ENCODE measurements at regions not wholly inside any gene's neighbourhood (a gene's known extent, or its start where the extent isn't known, plus 50 kb on each side); places are given as distances from the start of the nearest gene placed in this dataset.

GRCh38 chr7:157061979-157062378 is 51.5 kb upstream of the MNX1 start:
- intact Hi-C loops (cut with micrococcal nuclease; ENCODE audit: unreplicated experiment): no loop called here
- POLR2A ChIA-PET (ENCODE audit: unreplicated experiment): no interaction called here

DNA sequence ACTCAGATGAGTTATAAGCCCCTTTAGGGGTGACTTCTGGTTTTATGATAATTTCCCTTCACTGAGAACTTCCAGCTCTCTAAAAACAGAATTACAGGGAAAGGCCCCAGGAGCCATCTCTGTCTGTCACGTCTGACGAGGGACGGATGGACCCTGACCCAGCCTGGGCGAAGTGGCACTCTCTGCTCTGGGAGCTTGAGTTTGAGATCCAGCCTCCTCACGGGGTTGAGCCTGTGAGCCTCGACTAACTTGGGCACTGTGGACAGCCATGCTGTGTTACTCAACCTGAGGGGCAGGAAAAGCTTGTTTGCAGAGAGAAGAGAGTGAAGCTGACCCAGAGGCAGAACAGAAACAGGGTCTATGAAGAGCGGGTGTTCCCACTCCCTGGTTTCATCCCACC is 54.6 kb upstream of the MNX1 start:
- H3K9me2 ChIP-seq (ENCODE audit: insufficient read depth): no peaks in the 10 kb centered on the region
- 0 out of 2 replicates have a peak, but pooled peaks cover 4% of the 10 kb centered on the region for H4K20me1 ChIP-seq (ENCODE audit: insufficient read depth)
- peaks cover 96% of the 10 kb centered on the region for H3K27me3 ChIP-seq (ENCODE audit: insufficient read depth, low read depth)
- H3K36me3 ChIP-seq (ENCODE audit: low read depth): no peaks in the 10 kb centered on the region
- no peaks in the 10 kb centered on the region for H3K79me2 ChIP-seq (ENCODE audit: low read depth)
- H3F3A ChIP-seq (ENCODE audit: insufficient read depth, low read depth): no peaks in the 10 kb centered on the region
- TF ChIP-seq EZH2 (IDR thresholded peaks at IDR 0.05; ENCODE audit: low read depth) (no peak), CTCF (conservative IDR thresholded peaks at IDR 0.05) (no peak)
- peaks cover 14% of the 10 kb centered on the region; the same call in 1 of the 2 replicates for H3K9me3 ChIP-seq (ENCODE audit: insufficient read depth, low read depth)
- H3K4me1 ChIP-seq (replicated peaks; ENCODE audit: insufficient read depth): no peaks in the 10 kb centered on the region
- no peak overlapping the region for H3K4me2 ChIP-seq
- CTCF ChIA-PET: no interaction called here
- POLR2A ChIA-PET (ENCODE audit: unreplicated experiment): no interaction called here
- no TSS peak for BruUV-seq (replicated peaks)
- H3K27ac ChIP-seq: no peak overlapping the region
- intact Hi-C loops (cut with micrococcal nuclease; ENCODE audit: unreplicated experiment): no loop called here
- no peak overlapping the region for H2AFZ ChIP-seq
- no peak overlapping the region for H3K4me3 ChIP-seq
- DNase-seq: no peak

More at GRCh38 chr7:157061979-157062378, 51.5 kb upstream of the MNX1 start:
- no peaks in the 10 kb centered on the region for H3K36me3 ChIP-seq (ENCODE audit: low read depth)
- H2AFZ ChIP-seq: no peak overlapping the region
- H3K79me2 ChIP-seq (ENCODE audit: low read depth): no peaks in the 10 kb centered on the region
- H3K4me3 ChIP-seq: no peak overlapping the region
- BruUV-seq (replicated peaks): no TSS peak
- CTCF ChIA-PET: no interaction called here
- H3K27me3 ChIP-seq (ENCODE audit: insufficient read depth, low read depth): peaks cover 96% of the 10 kb centered on the region
- no peak for DNase-seq
- H3F3A ChIP-seq (ENCODE audit: insufficient read depth, low read depth): no peaks in the 10 kb centered on the region
- H3K4me1 ChIP-seq (replicated peaks; ENCODE audit: insufficient read depth): no peaks in the 10 kb centered on the region
- TF ChIP-seq EZH2 (IDR thresholded peaks at IDR 0.05; ENCODE audit: low read depth) (no peak), CTCF (conservative IDR thresholded peaks at IDR 0.05) (no peak)
- H3K9me3 ChIP-seq (ENCODE audit: insufficient read depth, low read depth): peaks cover 13% of the 10 kb centered on the region; the same call in 1 of the 2 replicates
- H4K20me1 ChIP-seq (ENCODE audit: insufficient read depth): 0 out of 2 replicates have a peak, but pooled peaks cover 3% of the 10 kb centered on the region
- no peak overlapping the region for H3K27ac ChIP-seq
- no peaks in the 10 kb centered on the region for H3K9me2 ChIP-seq (ENCODE audit: insufficient read depth)
- H3K4me2 ChIP-seq: no peak overlapping the region

GRCh38 chr7:157072361-157072760 is 61.9 kb upstream of the MNX1 start:
- peaks cover 94% of the 10 kb centered on the region for H3K27me3 ChIP-seq (ENCODE audit: insufficient read depth, low read depth)
- no peak overlapping the region for H3K4me3 ChIP-seq
- no peaks in the 10 kb centered on the region for H3F3A ChIP-seq (ENCODE audit: insufficient read depth, low read depth)
- H3K36me3 ChIP-seq (ENCODE audit: low read depth): no peaks in the 10 kb centered on the region
- no peak for DNase-seq
- no peaks in the 10 kb centered on the region for H3K4me1 ChIP-seq (replicated peaks; ENCODE audit: insufficient read depth)
- no peak overlapping the region for H2AFZ ChIP-seq
- no peaks in the 10 kb centered on the region for H3K9me3 ChIP-seq (ENCODE audit: insufficient read depth, low read depth)
- ChIA-PET POLR2A (ENCODE audit: unreplicated experiment) (no interaction called here), CTCF (no interaction called here)
- no peak overlapping the region for H3K4me2 ChIP-seq
- no peaks in the 10 kb centered on the region for H4K20me1 ChIP-seq (ENCODE audit: insufficient read depth)
- no TSS peak for BruUV-seq (replicated peaks)
- H3K79me2 ChIP-seq (ENCODE audit: low read depth): no peaks in the 10 kb centered on the region
- no peaks in the 10 kb centered on the region for H3K9me2 ChIP-seq (ENCODE audit: insufficient read depth)
- TF ChIP-seq EZH2 (IDR thresholded peaks at IDR 0.05; ENCODE audit: low read depth): no peak
- intact Hi-C loops (cut with micrococcal nuclease; ENCODE audit: unreplicated experiment): no loop called here
- no peak overlapping the region for H3K27ac ChIP-seq

DNA sequence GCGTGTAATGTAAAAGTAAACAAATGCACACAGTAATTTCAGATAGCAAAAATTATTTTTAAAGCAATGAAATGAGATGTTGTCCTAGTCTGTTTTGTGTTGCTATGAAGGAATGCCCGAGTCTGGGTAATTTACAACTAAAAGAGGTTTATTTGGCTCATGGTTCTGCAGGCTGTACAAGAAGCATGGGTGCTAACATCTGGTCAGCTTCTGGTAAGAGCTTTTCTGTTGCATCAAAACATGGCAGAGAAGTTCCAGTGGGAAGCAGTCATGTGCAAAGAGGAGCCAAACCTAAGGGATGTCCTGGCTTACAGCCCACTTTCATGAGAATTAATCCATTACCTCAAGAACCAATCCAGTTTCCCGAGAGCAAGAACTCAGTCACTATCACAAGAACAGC is 62.9 kb upstream of the MNX1 start:
- intact Hi-C loops (cut with micrococcal nuclease; ENCODE audit: unreplicated experiment): no loop called here
- no peak overlapping the region for H3K4me2 ChIP-seq
- no peaks in the 10 kb centered on the region for H3K9me2 ChIP-seq (ENCODE audit: insufficient read depth)
- H3F3A ChIP-seq (ENCODE audit: insufficient read depth, low read depth): no peaks in the 10 kb centered on the region
- no peak for DNase-seq
- H3K4me3 ChIP-seq: no peak overlapping the region
- no peaks in the 10 kb centered on the region for H3K36me3 ChIP-seq (ENCODE audit: low read depth)
- no peak overlapping the region for H2AFZ ChIP-seq
- H3K9me3 ChIP-seq (ENCODE audit: insufficient read depth, low read depth): no peaks in the 10 kb centered on the region
- no peaks in the 10 kb centered on the region for H3K4me1 ChIP-seq (replicated peaks; ENCODE audit: insufficient read depth)
- H4K20me1 ChIP-seq (ENCODE audit: insufficient read depth): no peaks in the 10 kb centered on the region
- ChIA-PET CTCF (no interaction called here), POLR2A (ENCODE audit: unreplicated experiment) (no interaction called here)
- no peak overlapping the region for H3K27ac ChIP-seq
- TF ChIP-seq EZH2 (IDR thresholded peaks at IDR 0.05; ENCODE audit: low read depth): no peak
- no peak for TF ChIP-seq CTCF (conservative IDR thresholded peaks at IDR 0.05)
- H3K79me2 ChIP-seq (ENCODE audit: low read depth): no peaks in the 10 kb centered on the region
- peaks cover 90% of the 10 kb centered on the region for H3K27me3 ChIP-seq (ENCODE audit: insufficient read depth, low read depth)
- BruUV-seq (replicated peaks): no TSS peak

All from PC-9 (cell line).